ENCODE measurements at regions not wholly inside any gene's neighbourhood (a gene's known extent, or its start where the extent isn't known, plus 50 kb on each side); places are given as distances from the start of the nearest gene placed in this dataset.

GRCh38 chr14:56044196-56044595 lies 74.0 kb upstream of the PELI2 start:
- DNase-seq: no peak
- no peak overlapping the region for H3K27ac ChIP-seq
- intact Hi-C loops (cut with DNase I; ENCODE audit: low total_unique reads): no loop called here
- no peaks in the 10 kb centered on the region for H3K9me3 ChIP-seq
- H3K4me3 ChIP-seq: no peak overlapping the region
- H3K27me3 ChIP-seq: no peaks in the 10 kb centered on the region
- H3K4me1 ChIP-seq: no peaks in the 10 kb centered on the region
- no peaks in the 10 kb centered on the region for H3K36me3 ChIP-seq
- TF ChIP-seq CTCF (IDR thresholded peaks at IDR 0.05) (no peak), POLR2A (IDR thresholded peaks at IDR 0.05) (no peak)

- no peaks in the 10 kb centered on the region for H3K9me3 ChIP-seq
- intact Hi-C loops (cut with DNase I; ENCODE audit: low total_unique reads): no loop called here
- no peak for DNase-seq
- H3K27ac ChIP-seq: no peak overlapping the region
- no peaks in the 10 kb centered on the region for H3K4me1 ChIP-seq
- TF ChIP-seq CTCF (IDR thresholded peaks at IDR 0.05) (no peak), POLR2A (IDR thresholded peaks at IDR 0.05) (no peak)
- no peaks in the 10 kb centered on the region for H3K36me3 ChIP-seq
- H3K27me3 ChIP-seq: no peaks in the 10 kb centered on the region
- no peak overlapping the region for H3K4me3 ChIP-seq
These were observed 71.7 kb upstream of the PELI2 start for GRCh38 chr14:56046546-56046945.

GRCh38 chr14:56046996-56047395 lies 71.2 kb upstream of the PELI2 start:
- Histone ChIP-seq H3K27me3 (no peaks in the 10 kb centered on the region), H3K9me3 (no peaks in the 10 kb centered on the region), H3K4me3 (no peak overlapping the region), H3K27ac (no peak overlapping the region), H3K36me3 (no peaks in the 10 kb centered on the region), H3K4me1 (no peaks in the 10 kb centered on the region)
- no peak for TF ChIP-seq CTCF (IDR thresholded peaks at IDR 0.05)
- no peak for TF ChIP-seq POLR2A (IDR thresholded peaks at IDR 0.05)
- DNase-seq: no peak
- intact Hi-C loops (cut with DNase I; ENCODE audit: low total_unique reads): no loop called here

- intact Hi-C loops (cut with DNase I; ENCODE audit: low total_unique reads): no loop called here
- no peak for TF ChIP-seq CTCF (IDR thresholded peaks at IDR 0.05)
- TF ChIP-seq POLR2A (IDR thresholded peaks at IDR 0.05): no peak
- H3K4me3 ChIP-seq: no peak overlapping the region
- H3K27ac ChIP-seq: no peak overlapping the region
- no peaks in the 10 kb centered on the region for H3K27me3 ChIP-seq
- H3K9me3 ChIP-seq: no peaks in the 10 kb centered on the region
- H3K4me1 ChIP-seq: no peaks in the 10 kb centered on the region
- H3K36me3 ChIP-seq: no peaks in the 10 kb centered on the region
- no peak for DNase-seq
These were observed 68.7 kb upstream of the PELI2 start for GRCh38 chr14:56049536-56049935.

GRCh38 chr14:56055511-56055910 lies 62.7 kb upstream of the PELI2 start:
- Histone ChIP-seq H3K9me3 (no peaks in the 10 kb centered on the region), H3K4me1 (no peaks in the 10 kb centered on the region), H3K36me3 (no peaks in the 10 kb centered on the region), H3K4me3 (no peak overlapping the region), H3K27ac (no peak overlapping the region), H3K27me3 (no peaks in the 10 kb centered on the region)
- TF ChIP-seq POLR2A (IDR thresholded peaks at IDR 0.05) (no peak), CTCF (IDR thresholded peaks at IDR 0.05) (no peak)
- intact Hi-C loops (cut with DNase I; ENCODE audit: low total_unique reads): no loop called here
- no peak for DNase-seq

All from uterus (tissue), 3 donors.